H1 (cell line): ENCODE measurements at regions not wholly inside any gene's neighbourhood (a gene's known extent, or its start where the extent isn't known, plus 50 kb on each side); places are given as distances from the start of the nearest gene placed in this dataset.

ENCODE experiments used
- KDM5A ChIP-seq: fragments of 200-600 bp; IDR thresholded peaks from 2 replicates; pipeline ENCODE4 v1.7.1; 2012; ENCODE audit warnings: mild to moderate bottlenecking, low read length, inconsistent platforms, mixed read lengths

GRCh38 chr10:56586461-56586891, 225.4 kb upstream of the ZWINT start (continued):
- no peak for TF ChIP-seq KDM5A
